ENCODE measurements at regions not wholly inside any gene's neighbourhood (a gene's known extent, or its start where the extent isn't known, plus 50 kb on each side); places are given as distances from the start of the nearest gene placed in this dataset.
"Not testable (repeated sequence)": the region's sequence is repeated elsewhere in the genome, so short reads cannot be mapped to it uniquely, and the experiment has no call there.

GRCh38 chr2:183773775-183774174 lies 649.5 kb downstream of the NUP35 start:
- H3K9me3 ChIP-seq (ENCODE audit: control insufficient read depth in 2 of 3, insufficient read depth in 1 of 3, low read length in 3 of 3): no peaks in the 10 kb centered on the region
- intact Hi-C loops (cut with DNase I): no loop called here
- TF ChIP-seq CTCF (IDR thresholded peaks at IDR 0.05; ENCODE audit: borderline replicate concordance, extremely low read depth, insufficient read depth): no peak
- no peaks in the 10 kb centered on the region for H3K4me1 ChIP-seq (ENCODE audit: control insufficient read depth in 2 of 3, insufficient read depth in 2 of 3, low read depth in 1 of 3, low read length in 3 of 3)
- no peak overlapping the region for H3K4me3 ChIP-seq (ENCODE audit: low read length in 3 of 3)
- FAIRE-seq: no peak
- H3K27ac ChIP-seq (ENCODE audit: low read depth in 2 of 2, low read length in 2 of 2): no peak overlapping the region
- H3K9ac ChIP-seq (ENCODE audit: low read length in 3 of 3): no peak overlapping the region
- no peaks in the 10 kb centered on the region for H3K36me3 ChIP-seq (ENCODE audit: control insufficient read depth in 2 of 3, insufficient read depth in 3 of 3, low read length in 3 of 3)
- H3K27me3 ChIP-seq (ENCODE audit: control insufficient read depth, insufficient read depth, low read length): no peaks in the 10 kb centered on the region
- DNase-seq: no peak

DNA sequence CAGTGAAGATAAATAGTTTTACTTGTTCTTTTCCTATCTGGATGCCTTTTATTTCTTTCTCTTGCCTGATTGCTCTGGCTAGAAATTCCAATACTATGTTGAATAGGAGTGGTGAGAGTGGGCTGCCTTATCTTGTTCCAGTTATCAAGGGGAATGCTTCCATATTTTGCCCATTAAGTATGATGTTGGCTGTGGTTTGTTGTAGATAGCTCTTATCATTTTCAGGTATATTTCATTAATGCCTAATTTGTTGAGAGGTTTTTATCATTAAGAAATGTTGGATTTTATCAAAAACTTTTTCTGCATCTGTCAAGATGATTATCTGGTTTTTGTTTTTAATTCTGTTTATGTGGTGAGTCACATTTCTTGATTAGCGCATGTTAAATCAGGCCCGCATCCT lies 655.8 kb downstream of the NUP35 start:
- Histone ChIP-seq H3K27me3 (ENCODE audit: control insufficient read depth, insufficient read depth, low read length) (no peaks in the 10 kb centered on the region), H3K36me3 (ENCODE audit: control insufficient read depth in 2 of 3, insufficient read depth in 3 of 3, low read length in 3 of 3) (no peaks in the 10 kb centered on the region), H3K9me3 (ENCODE audit: control insufficient read depth in 2 of 3, insufficient read depth in 1 of 3, low read length in 3 of 3) (no peaks in the 10 kb centered on the region), H3K4me3 (ENCODE audit: low read length in 3 of 3) (no peak overlapping the region), H3K4me1 (ENCODE audit: control insufficient read depth in 2 of 3, insufficient read depth in 2 of 3, low read depth in 1 of 3, low read length in 3 of 3) (no peaks in the 10 kb centered on the region), H3K27ac (ENCODE audit: low read depth in 2 of 2, low read length in 2 of 2) (no peak overlapping the region), H3K9ac (ENCODE audit: low read length in 3 of 3) (no peak overlapping the region)
- FAIRE-seq (no peak), DNase-seq (no peak)
- intact Hi-C loops (cut with DNase I): no loop called here
- no peak for TF ChIP-seq CTCF (IDR thresholded peaks at IDR 0.05; ENCODE audit: borderline replicate concordance, extremely low read depth, insufficient read depth)

DNA sequence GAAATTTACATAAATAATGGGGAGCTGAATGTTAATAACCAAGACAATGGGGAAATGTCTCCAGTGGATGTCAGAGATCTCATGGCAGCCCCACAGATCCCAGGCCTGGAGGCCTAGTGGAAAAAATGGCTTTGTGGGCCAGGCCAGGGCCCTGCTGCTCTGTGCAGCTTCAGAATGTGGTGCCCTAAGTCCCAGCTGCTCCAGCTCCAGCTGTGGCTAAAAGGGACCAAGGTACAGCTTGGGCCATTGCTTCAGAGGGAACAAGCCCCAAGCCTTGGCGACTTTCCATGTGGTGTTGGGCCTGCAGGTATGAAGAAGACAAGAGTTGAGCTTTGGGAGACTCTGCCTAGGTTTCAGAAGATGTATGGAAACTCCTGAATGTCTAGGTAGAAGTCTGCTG lies 658.2 kb downstream of the NUP35 start:
- DNase-seq (peak in 1 of 5 donors; percentile 29), FAIRE-seq (no peak)
- TF ChIP-seq CTCF (IDR thresholded peaks at IDR 0.05; ENCODE audit: borderline replicate concordance, extremely low read depth, insufficient read depth): no peak
- Histone ChIP-seq H3K27ac (ENCODE audit: low read depth in 2 of 2, low read length in 2 of 2) (no peak overlapping the region), H3K36me3 (ENCODE audit: control insufficient read depth in 2 of 3, insufficient read depth in 3 of 3, low read length in 3 of 3) (no peaks in the 10 kb centered on the region), H3K27me3 (ENCODE audit: control insufficient read depth, insufficient read depth, low read length) (no peaks in the 10 kb centered on the region), H3K9me3 (ENCODE audit: control insufficient read depth in 2 of 3, insufficient read depth in 1 of 3, low read length in 3 of 3) (no peaks in the 10 kb centered on the region), H3K4me3 (ENCODE audit: low read length in 3 of 3) (no peak overlapping the region), H3K4me1 (ENCODE audit: control insufficient read depth in 2 of 3, insufficient read depth in 2 of 3, low read depth in 1 of 3, low read length in 3 of 3) (no peaks in the 10 kb centered on the region), H3K9ac (ENCODE audit: low read length in 3 of 3) (no peak overlapping the region)
- intact Hi-C loops (cut with DNase I): no loop called here

- H3K27ac ChIP-seq (ENCODE audit: low read depth in 2 of 2, low read length in 2 of 2); H3K9me3 ChIP-seq (ENCODE audit: control insufficient read depth in 2 of 3, insufficient read depth in 1 of 3, low read length in 3 of 3); H3K27me3 ChIP-seq (ENCODE audit: control insufficient read depth, insufficient read depth, low read length); H3K4me1 ChIP-seq (ENCODE audit: control insufficient read depth in 2 of 3, insufficient read depth in 2 of 3, low read depth in 1 of 3, low read length in 3 of 3); intact Hi-C loops (cut with DNase I); H3K9ac ChIP-seq (ENCODE audit: low read length in 3 of 3); H3K4me3 ChIP-seq (ENCODE audit: low read length in 3 of 3); FAIRE-seq; DNase-seq; H3K36me3 ChIP-seq (ENCODE audit: control insufficient read depth in 2 of 3, insufficient read depth in 3 of 3, low read length in 3 of 3): not testable (repeated sequence)
Observed at GRCh38 chr2:183788796-183789195, 664.6 kb downstream of the NUP35 start.

GRCh38 chr2:183792165-183792924 lies 668.1 kb downstream of the NUP35 start:
- H3K9me3 ChIP-seq (ENCODE audit: control insufficient read depth in 2 of 3, insufficient read depth in 1 of 3, low read length in 3 of 3); FAIRE-seq; H3K27me3 ChIP-seq (ENCODE audit: control insufficient read depth, insufficient read depth, low read length); H3K9ac ChIP-seq (ENCODE audit: low read length in 3 of 3); H3K4me1 ChIP-seq (ENCODE audit: control insufficient read depth in 2 of 3, insufficient read depth in 2 of 3, low read depth in 1 of 3, low read length in 3 of 3); H3K4me3 ChIP-seq (ENCODE audit: low read length in 3 of 3); H3K27ac ChIP-seq (ENCODE audit: low read depth in 2 of 2, low read length in 2 of 2); intact Hi-C loops (cut with DNase I); H3K36me3 ChIP-seq (ENCODE audit: control insufficient read depth in 2 of 3, insufficient read depth in 3 of 3, low read length in 3 of 3): not testable (repeated sequence)
- peak in 1 of 5 donors; percentile 60 for DNase-seq
